OCI-LY3 (cell line): ENCODE measurements at regions not wholly inside any gene's neighbourhood (a gene's known extent, or its start where the extent isn't known, plus 50 kb on each side); places are given as distances from the start of the nearest gene placed in this dataset.
"Not testable (repeated sequence)": the region's sequence is repeated elsewhere in the genome, so short reads cannot be mapped to it uniquely, and the experiment has no call there.

ENCODE experiments used
- H2AFZ ChIP-seq: fragments of 200-600, 300-600 bp; shearing (Covaris generic); 2 replicates; pipeline ENCODE4 v1.6.0; 2014; ENCODE audit warnings: antibody characterized with exemption, low read depth, low read length
- H3K27ac ChIP-seq: fragments of 200-600, 300-600 bp; sonication (generic); 2 replicates; pipeline ENCODE4 v1.5.1; 2014; ENCODE audit warnings: mild to moderate bottlenecking, low read length, moderate library complexity, mixed read lengths
- H3K27me3 ChIP-seq: fragments of 200-600, 300-600 bp; sonication (generic); 2 replicates; pipeline ENCODE4 v1.6.1; 2014; ENCODE audit warnings: low read depth, low read length, mixed read lengths
- H3K36me3 ChIP-seq: fragments of 200-600, 300-600 bp; sonication (generic); replicated peaks from 2 replicates; pipeline ENCODE3; 2014; ENCODE audit warnings: low read depth, low read length, mixed read lengths
- H3K4me1 ChIP-seq: fragments of 300-600, 200-600 bp; sonication (generic); 2 replicates; pipeline ENCODE4 v1.6.1; 2014; ENCODE audit warnings: low read length, mixed read lengths
- H3K4me2 ChIP-seq: fragments of 200-600, 300-600 bp; sonication (generic); 2 replicates; pipeline ENCODE4 v1.6.1; 2014; ENCODE audit warnings: low read length, mixed read lengths
- H3K4me3 ChIP-seq: fragments of 300-600, 200-600 bp; sonication (generic); 2 replicates; pipeline ENCODE4 v1.5.1; 2014; ENCODE audit warnings: antibody characterized with exemption, mild to moderate bottlenecking, low read length, moderate library complexity
- H3K79me2 ChIP-seq: fragments of 300-600, 200-600 bp; shearing (Covaris generic); 2 replicates; pipeline ENCODE4 v1.6.1; 2014; ENCODE audit warnings: mild to moderate bottlenecking, low read length, mixed read lengths
- H3K9ac ChIP-seq: fragments of 300-600, 200-600 bp; shearing (Covaris generic); 2 replicates; pipeline ENCODE4 v1.6.0; 2014; ENCODE audit warnings: mild to moderate bottlenecking, low read length, moderate library complexity
- H3K9me3 ChIP-seq: fragments of 200-600, 300-600 bp; shearing (Covaris generic); 2 replicates; pipeline ENCODE4 v1.6.1; 2014; ENCODE audit warnings: low read length, mixed read lengths; ENCODE audit not compliant: insufficient read depth
- H4K20me1 ChIP-seq: fragments of 200-600, 300-600 bp; sonication (generic); 2 replicates; pipeline ENCODE4 v1.6.1; 2016; ENCODE audit warnings: low read length, mixed read lengths; ENCODE audit not compliant: insufficient read depth
- CTCF ChIP-seq: fragments of 200-600, 300-600 bp; sonication (generic); IDR thresholded peaks from 2 replicates; pipeline ENCODE4 v1.5.1; 2014; ENCODE audit warnings: antibody characterized with exemption, low read length, low read depth
- EZH2phosphoT487 ChIP-seq: fragments of 200-600 bp; shearing (Covaris generic); IDR thresholded peaks from 2 replicates; pipeline ENCODE4 v1.6.1; 2018; ENCODE audit warnings: antibody characterized with exemption, mixed run types, low read depth

DNA sequence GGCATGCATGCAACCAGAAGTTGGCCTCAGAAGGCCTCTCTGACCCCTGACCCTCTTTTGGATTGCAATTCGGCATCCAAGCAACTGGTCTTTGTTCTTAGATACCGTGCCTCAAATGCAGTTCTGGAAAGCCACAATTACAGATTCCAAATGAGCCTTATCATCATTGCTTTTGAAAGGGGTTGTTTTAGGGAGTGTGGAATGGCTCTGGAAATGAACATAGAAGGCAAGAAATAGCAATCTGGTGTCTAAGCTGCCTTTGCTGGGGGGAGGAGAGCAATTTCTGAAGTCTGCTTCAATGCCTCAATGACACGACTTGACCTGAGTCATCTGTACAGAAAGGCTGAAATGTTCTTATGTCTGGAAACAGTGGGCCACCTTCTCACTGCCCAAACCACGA, 250.1 kb downstream of the NUAK1 start:
- Histone ChIP-seq H3K4me1 (no peaks in the 10 kb centered on the region), H3K4me3 (no peak overlapping the region), H3K9me3 (no peaks in the 10 kb centered on the region), H2AFZ (no peak overlapping the region), H3K4me2 (no peak overlapping the region), H3K27ac (no peak overlapping the region), H3K9ac (no peak overlapping the region), H3K27me3 (no peaks in the 10 kb centered on the region), H3K79me2 (no peaks in the 10 kb centered on the region), H3K36me3 (no peaks in the 10 kb centered on the region), H4K20me1 (no peaks in the 10 kb centered on the region)
- TF ChIP-seq EZH2phosphoT487 (no peak), CTCF (no peak)

DNA sequence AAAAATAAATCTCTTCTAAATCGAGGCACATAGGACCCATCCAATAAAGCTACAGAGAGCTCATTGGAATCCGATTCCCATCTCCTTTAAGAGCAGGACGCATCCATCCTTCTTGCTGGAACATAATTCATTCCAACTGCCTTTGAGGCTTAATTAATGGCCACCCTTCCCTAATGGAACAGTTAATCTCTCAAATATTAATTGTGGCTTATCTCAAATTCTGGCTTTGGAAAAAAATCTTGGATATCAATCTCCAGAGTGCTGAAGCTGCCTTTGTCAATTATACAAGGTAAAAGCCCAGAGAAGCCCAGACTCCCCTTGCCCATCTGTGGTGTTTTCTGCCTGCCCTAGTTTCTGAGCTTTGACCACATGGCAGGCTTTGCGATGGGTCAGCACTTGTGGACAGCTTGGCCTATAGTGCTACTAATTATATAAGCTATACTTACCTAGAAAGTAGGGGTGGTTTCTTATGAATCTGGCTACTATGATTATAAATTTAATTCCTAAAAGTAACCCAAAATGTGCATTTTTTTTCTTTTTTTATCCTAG, 246.3 kb downstream of the NUAK1 start:
- Histone ChIP-seq H3K4me2 (no peak overlapping the region), H3K79me2 (no peaks in the 10 kb centered on the region), H3K9me3 (no peaks in the 10 kb centered on the region), H3K9ac (no peak overlapping the region), H3K27ac (no peak overlapping the region), H2AFZ (no peak overlapping the region), H3K4me1 (no peaks in the 10 kb centered on the region), H3K27me3 (no peaks in the 10 kb centered on the region), H3K4me3 (no peak overlapping the region), H3K36me3 (no peaks in the 10 kb centered on the region), H4K20me1 (no peaks in the 10 kb centered on the region)
- TF ChIP-seq EZH2phosphoT487: no peak
- no peak for TF ChIP-seq CTCF

DNA sequence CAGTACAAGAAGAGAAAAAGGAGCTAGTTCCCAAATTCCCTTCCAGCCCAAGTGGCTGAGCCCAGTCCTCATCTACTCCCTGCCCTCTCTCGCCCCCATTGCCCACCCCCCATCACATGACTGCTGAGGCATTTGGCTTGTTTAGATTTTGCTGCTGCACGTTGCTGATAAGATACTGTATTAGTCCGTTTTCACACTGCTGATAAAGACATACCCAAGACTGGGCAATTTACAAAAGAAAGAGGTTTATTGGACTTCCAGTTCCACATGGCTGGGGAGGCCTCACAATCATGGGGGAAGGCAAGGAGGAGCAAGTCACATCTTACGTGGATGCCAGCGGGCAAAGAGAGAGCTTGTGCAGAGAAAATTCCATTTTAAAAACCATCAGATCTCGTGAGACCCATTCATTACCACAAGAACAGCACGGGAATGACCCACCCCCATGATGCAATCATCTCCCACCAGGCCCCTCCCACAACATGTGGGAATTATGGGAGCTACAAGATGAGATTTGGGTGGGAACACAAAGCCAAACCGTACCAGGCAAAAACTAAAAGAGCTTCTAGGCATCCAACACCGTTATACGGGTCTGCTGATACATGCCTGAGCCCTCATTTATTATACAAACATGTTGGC, 243.4 kb downstream of the NUAK1 start:
- H3K79me2 ChIP-seq, H3K36me3 ChIP-seq, H2AFZ ChIP-seq: not testable (repeated sequence)

GRCh38 chr12:105897311-105897725, 241.4 kb downstream of the NUAK1 start:
- H2AFZ ChIP-seq: no peak overlapping the region
- H4K20me1 ChIP-seq: no peaks in the 10 kb centered on the region
- no peaks in the 10 kb centered on the region for H3K9me3 ChIP-seq
- no peaks in the 10 kb centered on the region for H3K27me3 ChIP-seq
- no peaks in the 10 kb centered on the region for H3K36me3 ChIP-seq
- H3K4me2 ChIP-seq: no peak overlapping the region
- TF ChIP-seq CTCF (no peak), EZH2phosphoT487 (no peak)
- no peak overlapping the region for H3K9ac ChIP-seq
- H3K4me3 ChIP-seq: no peak overlapping the region
- H3K4me1 ChIP-seq: peaks cover 15% of the 10 kb centered on the region
- no peaks in the 10 kb centered on the region for H3K79me2 ChIP-seq
- H3K27ac ChIP-seq: no peak overlapping the region

More for the DNA sequence above, 243.4 kb downstream of the NUAK1 start:
- not testable (repeated sequence) for H3K27ac ChIP-seq, H3K9ac ChIP-seq, H3K4me2 ChIP-seq, H3K9me3 ChIP-seq, H3K4me3 ChIP-seq, H3K27me3 ChIP-seq, H4K20me1 ChIP-seq
- peaks cover 15% of the 10 kb centered on the region for H3K4me1 ChIP-seq

DNA sequence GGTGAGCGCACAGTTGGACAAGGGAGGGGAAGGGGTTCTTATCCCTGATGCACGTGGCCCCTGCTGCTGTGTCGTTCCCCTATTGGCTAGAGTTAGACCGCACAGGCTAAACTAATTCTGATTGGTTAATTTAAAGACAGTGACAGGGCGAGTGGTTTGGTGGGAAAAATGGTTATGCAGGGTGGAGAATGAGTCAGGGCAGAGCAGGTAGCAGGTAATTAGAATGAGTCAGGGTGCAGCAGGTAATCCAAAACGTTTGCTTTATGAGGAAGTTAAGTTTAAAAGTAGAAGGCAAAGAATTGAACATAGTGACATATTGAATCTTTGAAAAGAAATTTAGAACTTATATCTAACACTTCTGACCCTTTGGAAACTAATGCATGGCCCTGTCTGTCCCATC, 240.5 kb downstream of the NUAK1 start:
- H3K9me3 ChIP-seq, H3K4me3 ChIP-seq, H3K27ac ChIP-seq, H3K79me2 ChIP-seq, H3K9ac ChIP-seq, H2AFZ ChIP-seq, H3K4me2 ChIP-seq, H4K20me1 ChIP-seq, H3K27me3 ChIP-seq, H3K36me3 ChIP-seq: not testable (repeated sequence)
- H3K4me1 ChIP-seq: peaks cover 15% of the 10 kb centered on the region
